ENCODE measurements at regions not wholly inside any gene's neighbourhood (a gene's known extent, or its start where the extent isn't known, plus 50 kb on each side); places are given as distances from the start of the nearest gene placed in this dataset.

DNA sequence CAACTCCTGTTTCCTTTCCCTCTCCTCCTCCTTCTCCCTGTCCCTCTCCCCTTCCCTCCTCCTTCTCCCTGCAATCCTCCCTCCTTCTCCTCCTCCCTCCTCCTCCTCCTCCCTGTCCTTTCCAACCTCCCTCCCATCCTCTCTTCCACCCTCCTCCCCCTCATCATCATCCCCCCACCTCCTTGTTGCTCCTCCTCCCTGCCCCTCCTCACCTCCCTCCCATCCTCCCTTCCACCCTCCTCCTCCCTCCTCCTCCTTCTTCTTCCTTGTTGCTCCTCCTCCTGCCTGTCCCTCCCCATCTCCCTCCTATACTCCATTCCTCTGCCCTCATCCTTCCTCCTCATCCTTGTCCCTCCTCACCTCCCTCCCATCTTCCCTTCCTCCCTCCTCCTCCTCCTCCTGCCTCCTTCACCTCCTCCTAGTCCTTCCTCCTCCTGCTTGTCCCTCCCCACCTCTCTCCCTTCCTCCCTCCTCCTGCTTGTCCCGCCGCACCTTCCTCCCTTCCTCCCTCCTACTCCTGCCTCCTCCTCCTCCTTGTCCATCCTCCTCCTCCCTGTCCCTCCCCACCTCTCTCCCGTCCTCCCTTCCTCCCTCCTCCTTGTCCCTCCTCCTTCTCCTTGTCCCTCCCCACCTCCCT, 222.5 kb downstream of the IRF8 start:
- FAIRE-seq = no peak

GRCh38 chr16:86122681-86123342, 223.8 kb downstream of the IRF8 start:
- FAIRE-seq = no peak

GRCh38 chr16:86124321-86124720, 225.4 kb downstream of the IRF8 start:
- FAIRE-seq = no peak

DNA sequence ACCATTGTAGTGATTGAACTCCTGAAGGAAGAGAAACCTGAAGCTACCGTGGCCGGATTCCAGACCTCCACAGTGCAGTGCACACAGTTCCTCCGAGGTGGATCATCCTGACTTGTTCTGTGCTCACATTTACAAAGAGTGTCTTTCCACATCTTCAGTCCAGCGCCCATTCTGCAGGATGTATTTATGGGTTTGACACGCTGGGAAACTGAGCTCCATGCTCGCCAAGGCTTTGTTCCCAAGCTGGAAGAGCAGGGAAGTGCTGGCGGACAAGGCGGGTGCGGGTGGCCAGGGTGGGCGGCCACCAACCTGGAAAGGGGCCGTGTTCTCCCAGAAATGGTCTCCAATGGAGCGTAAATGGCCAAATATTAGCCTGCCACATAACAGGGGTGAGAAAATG, 227.9 kb downstream of the IRF8 start:
- FAIRE-seq = no peak

DNA sequence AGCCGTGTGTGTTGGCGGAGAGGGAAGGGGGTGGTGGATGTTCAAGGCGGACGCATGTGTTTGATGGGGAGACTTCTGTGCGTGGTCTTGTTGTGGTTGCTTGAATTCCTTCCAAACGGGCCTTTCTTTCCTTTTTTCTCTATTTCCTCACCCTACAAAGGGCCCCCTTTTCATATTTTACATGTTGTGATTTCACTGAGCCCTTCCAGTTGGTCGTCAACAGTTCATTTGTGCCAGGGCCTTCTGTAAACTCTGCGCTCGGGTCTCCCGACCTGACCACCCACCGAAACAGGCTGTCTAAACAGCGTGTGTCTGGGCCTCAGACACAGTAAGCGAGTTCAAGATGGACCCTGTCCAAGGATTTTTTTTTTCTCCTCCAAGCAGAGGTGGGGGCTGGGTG, 228.4 kb downstream of the IRF8 start:
- no peak for FAIRE-seq

DNA sequence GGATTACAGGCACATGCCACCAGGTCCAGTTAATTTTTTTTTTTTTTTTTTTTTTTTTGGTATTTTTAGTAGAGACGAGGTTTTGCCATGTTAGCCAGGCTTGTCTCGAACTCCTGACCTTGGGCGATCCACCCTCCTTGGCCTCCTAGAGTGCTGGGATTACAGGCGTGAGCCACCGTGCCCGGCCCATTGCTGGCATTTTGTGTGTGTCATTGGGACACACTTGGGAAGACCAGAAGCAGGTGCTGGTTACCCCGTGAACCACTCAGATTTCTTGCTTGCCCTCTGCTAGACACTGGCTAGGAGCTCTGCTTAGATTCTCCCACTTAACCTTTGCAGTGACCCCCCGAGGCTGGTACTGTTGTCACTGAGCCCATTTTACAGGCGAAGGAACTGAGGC, 229.3 kb downstream of the IRF8 start:
- no peak for FAIRE-seq

DNA sequence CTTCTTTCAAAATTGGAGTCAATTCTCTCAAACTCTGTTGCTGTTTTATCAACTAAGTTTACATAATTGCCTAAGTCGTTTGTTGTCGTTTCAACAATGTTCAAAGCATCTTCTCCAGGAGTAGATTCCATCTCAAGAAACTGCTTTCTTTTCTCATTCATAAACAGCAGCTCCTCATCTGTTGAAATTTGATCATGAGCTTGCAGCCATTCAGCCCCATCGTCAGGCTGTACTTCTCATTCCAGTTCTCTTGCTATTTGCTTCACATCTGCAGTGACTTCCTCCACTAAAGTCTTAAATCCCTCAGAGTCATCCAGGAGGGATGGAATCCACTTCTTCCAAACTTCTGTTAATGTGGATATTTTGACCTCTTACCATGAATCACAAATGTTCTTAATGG, 230.6 kb downstream of the IRF8 start:
- no peak for FAIRE-seq

DNA sequence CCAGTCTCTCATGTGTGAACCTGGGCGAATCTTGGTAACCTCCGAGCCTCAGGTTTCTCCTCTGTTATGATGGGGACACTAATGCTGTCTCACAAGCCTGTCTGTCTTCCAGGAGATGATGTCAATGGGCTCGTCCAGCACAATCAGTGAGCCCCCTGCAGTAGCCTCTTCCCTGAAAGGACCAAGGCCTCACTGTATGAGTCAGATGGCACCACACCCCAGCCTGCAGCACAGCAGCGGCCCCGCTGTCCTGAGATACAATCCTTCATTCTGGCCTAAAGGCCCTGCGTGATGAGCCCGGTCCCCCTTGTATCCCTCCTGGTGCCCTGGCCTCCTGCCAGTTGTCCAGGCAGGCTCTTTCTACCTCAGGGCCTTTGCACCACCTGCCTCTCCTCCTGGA, 234.4 kb downstream of the IRF8 start:
- no peak for FAIRE-seq

- no peak for FAIRE-seq
These were observed 234.9 kb downstream of the IRF8 start for GRCh38 chr16:86133847-86134375.

- no peak for FAIRE-seq
These were observed 236.0 kb downstream of the IRF8 start for GRCh38 chr16:86134802-86135461.

- no peak for FAIRE-seq
These were observed 238.4 kb downstream of the IRF8 start for GRCh38 chr16:86137359-86137758.

DNA sequence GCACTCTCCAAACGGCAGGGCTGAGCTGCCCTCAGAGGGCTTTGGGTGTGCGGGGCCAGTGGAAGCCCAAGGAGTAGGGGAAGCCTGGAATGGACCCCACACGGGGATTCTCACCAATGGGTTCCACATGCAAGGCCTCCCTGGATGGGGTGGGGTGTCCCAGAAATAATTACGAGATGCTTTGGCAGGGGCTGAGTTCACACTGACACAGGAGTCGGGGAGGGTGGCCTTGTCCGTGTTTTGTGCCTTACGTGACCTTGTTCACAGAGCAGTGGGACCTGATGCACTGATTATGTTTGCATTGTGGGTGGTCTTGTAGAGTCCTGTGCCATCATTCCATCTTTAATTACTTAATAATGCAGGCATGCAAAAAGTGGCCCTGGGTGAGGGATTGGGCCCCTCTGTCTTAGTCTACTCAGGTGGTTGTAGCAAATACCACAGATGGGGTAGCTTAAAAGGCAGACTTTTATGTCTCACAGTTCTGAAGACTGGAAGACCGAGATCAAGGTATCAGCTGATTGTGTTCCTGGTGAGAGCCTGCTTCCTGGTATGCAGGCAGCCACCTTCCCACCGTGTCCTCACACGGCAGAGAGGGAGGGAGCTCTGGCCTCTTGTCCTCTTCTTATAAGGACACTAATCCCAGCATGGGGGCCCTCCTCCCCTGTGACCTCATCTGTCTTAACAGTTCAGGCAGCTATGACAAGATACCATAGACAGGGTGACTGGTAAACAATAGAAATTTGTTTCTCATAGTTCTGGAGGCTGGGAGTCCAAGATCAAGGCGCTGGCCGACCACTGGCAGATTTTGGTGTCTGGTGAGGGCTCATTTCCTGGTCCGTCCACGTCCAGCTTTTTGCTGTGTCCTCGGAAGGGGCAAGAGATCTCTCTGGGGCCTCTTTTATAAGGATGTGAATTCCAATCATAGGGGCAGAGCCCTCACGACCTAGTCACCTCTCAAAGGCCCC, 239.4 kb downstream of the IRF8 start:
- FAIRE-seq = no peak

GRCh38 chr16:86142801-86143236, 243.9 kb downstream of the IRF8 start:
- no peak for FAIRE-seq

DNA sequence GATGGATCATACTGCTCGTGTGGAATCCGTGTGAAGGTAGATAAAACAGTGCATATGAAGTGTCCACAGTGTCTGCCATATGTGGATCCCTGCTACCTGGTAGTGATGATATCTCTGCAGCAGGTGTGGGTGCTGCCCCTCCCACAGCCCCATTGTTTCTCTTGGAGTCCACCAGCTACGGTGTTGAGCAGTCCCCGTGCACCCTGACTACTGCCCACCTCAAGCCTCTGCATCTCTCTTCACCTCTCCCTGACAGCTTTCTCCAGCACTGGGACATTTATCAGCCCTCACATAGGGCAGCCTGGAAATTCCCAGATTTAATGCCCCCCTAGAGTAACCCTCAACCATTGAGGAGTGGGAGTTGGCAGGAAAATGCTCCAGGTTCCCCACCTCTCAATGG, 244.7 kb downstream of the IRF8 start:
- no peak for FAIRE-seq

GRCh38 chr16:86145669-86146068, 246.7 kb downstream of the IRF8 start:
- no peak for FAIRE-seq

DNA sequence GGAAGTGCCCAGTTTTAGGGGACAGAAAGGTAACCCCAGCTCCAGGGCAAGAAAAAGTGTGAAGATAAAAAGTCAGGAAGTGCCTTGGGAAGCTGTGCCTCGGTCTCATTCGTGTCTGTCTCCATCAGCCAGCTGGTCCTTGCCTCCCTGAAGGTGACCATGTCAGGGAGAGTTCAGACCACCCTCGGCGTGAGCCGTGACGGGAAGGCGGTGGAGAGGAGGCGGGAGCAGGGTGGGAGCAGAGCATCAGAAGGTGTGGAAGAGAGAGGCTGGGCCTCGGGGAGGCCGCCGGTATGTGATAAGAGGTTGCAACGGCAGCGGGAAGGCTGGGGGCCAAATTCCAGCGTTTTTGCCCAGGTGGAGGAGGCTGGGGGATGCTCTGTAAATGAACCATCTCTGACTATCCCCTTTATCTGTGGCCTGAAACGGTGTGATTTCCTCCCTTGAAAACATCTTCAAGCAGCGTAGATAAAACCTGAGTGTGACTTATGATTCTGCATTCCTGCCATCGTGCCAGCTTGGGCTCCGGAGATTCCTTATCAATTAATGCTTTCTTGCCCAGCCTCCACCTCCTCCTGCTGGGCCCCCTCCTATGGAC, 251.8 kb downstream of the IRF8 start:
- FAIRE-seq = no peak

DNA sequence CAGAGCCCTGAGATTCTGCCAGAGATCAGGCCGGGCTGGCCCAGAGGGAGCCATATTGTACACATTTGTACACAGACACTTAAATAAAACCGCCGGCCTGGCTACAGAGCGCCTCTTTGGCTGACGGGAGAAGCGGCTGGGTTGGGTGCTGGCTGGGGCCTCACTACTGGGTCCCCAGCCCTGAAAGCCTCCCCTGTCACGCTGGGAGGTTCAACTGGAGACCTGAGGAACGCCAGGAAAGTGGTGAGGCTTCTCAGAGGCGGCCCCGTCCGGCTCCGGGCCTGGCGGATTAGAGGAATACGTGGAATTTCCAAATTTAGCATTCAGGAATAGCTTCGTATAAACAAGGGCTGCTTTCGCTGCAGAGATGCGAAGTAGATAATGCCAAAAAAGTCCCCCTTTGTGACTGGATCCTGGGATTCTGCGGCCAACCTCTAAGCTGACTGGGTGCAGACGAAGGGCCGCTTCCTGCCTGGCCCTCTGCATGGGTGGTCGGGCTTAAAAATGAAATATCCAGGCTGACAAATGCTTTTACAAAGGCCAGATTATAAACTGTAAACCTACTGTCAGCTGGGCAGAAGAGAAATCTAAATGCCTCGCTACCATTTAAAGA, 252.4 kb downstream of the IRF8 start:
- no peak for FAIRE-seq

DNA sequence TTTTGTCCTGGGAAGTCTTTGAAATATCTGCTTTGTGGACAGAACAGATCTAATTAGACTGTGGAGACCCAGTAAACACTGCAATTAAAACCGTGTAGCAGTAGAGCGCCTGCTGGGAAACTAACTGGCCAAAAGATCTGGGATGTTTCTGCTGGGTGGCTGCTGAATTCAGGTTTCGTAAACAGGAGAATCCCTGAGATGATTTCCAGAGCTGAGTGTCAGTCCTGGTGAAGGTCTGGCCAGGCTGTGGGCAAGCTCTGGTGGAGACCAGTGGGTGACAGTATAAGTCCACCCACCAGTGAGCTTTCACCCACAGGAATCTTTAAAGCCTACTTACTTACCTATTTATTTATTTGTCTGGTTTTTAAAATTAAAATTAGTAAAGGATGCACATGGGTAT, 257.2 kb downstream of the IRF8 start:
- no peak for FAIRE-seq

GRCh38 chr16:86157616-86158247, 258.8 kb downstream of the IRF8 start:
- FAIRE-seq = no peak

GRCh38 chr16:86158688-86159360, 259.9 kb downstream of the IRF8 start:
- no peak for FAIRE-seq

DNA sequence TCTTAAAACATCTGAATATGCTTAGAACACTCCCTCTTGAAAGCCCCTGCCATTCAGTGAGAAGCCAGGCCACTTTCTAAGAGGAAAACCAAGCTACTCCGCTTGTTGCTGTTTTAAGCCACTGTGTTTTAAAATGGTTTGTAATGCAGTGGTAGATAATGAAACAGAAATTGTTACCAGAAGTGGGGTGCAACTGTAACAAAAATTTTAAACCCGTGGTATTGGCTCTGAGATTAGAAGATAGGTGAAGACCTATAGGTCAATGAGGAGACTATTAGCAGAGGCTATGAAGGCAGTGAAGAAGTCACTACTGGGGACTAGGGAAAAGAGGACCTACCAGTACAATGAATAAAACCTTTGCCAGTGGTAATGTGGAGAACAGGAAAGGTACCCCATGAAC, 266.5 kb downstream of the IRF8 start:
- FAIRE-seq = no peak

All from islet of Langerhans (tissue), 1 donor.